ENCODE measurements at regions not wholly inside any gene's neighbourhood (a gene's known extent, or its start where the extent isn't known, plus 50 kb on each side); places are given as distances from the start of the nearest gene placed in this dataset.

GRCh38 chr14:40123816-40124215 lies 691.6 kb upstream of the FBXO33 start:
- H3K36me3 Mint-ChIP-seq (ENCODE audit: insufficient read depth in 1 of 3, low read depth in 3 of 3) = peaks cover 0 to 3% (median 0%) of the 10 kb centered on the region in 3 experiments; a peak in 1 of 7 replicates
- no peaks in the 10 kb centered on the region for H4K20me1 ChIP-seq (ENCODE audit: control insufficient read depth, insufficient read depth, insufficient read length)
- H3K4ac ChIP-seq (ENCODE audit: low read depth, low read length) = no peak overlapping the region
- no peak overlapping the region for H3T11ph ChIP-seq (ENCODE audit: low read length)
- H3K9ac ChIP-seq (ENCODE audit: extremely low read depth, insufficient read length, low read length) = no peak overlapping the region
- no peaks in the 10 kb centered on the region for H3K27me3 ChIP-seq (ENCODE audit: insufficient read depth, low read length)
- no peak overlapping the region for H2AFZ ChIP-seq (ENCODE audit: low read length)
- no peak overlapping the region for H4K91ac ChIP-seq (ENCODE audit: insufficient read length, low read depth, low read length)
- no peak overlapping the region for H3K56ac ChIP-seq (ENCODE audit: insufficient read length, low read depth, low read length)
- no peak overlapping the region for H2BK120ac ChIP-seq (ENCODE audit: low read depth, low read length, poor library complexity, severe bottlenecking)
- no peak overlapping the region for H3K23ac ChIP-seq (ENCODE audit: insufficient read length, low read depth, low read length)
- H3K79me1 ChIP-seq (ENCODE audit: insufficient read depth, low read depth, low read length, poor library complexity, severe bottlenecking) = no peaks in the 10 kb centered on the region
- H3K4me3 Mint-ChIP-seq = no peak overlapping the region
- WGBS (ENCODE audit: extremely low coverage, insufficient read length, low lambda C conversion rate) = no CpG with 5 or more reads among the region's 2 CpGs
- H3K79me2 ChIP-seq (ENCODE audit: insufficient read depth, low read length) = no peaks in the 10 kb centered on the region
- H2AK5ac ChIP-seq (ENCODE audit: insufficient read length, low read length) = no peak overlapping the region
- H3K27me3 Mint-ChIP-seq (ENCODE audit: low read depth) = no peaks in the 10 kb centered on the region
- H3K18ac ChIP-seq (ENCODE audit: insufficient read length, low read depth, low read length) = no peak overlapping the region
- no peak overlapping the region for H2BK12ac ChIP-seq (ENCODE audit: insufficient read length, low read depth, low read length)
- no peak for DNase-seq
- H3K4me2 ChIP-seq (ENCODE audit: insufficient read depth, insufficient read length, low read length) = no peak overlapping the region
- no peak overlapping the region for H3K27ac Mint-ChIP-seq
- H3K9me3 ChIP-seq (ENCODE audit: control insufficient read depth, low read depth, low read length) = no peaks in the 10 kb centered on the region
- no peaks in the 10 kb centered on the region for H3K4me1 ChIP-seq (ENCODE audit: insufficient read depth, low read length)
- H4K5ac ChIP-seq (ENCODE audit: insufficient read length, low read depth, low read length) = no peak overlapping the region
- H2BK15ac ChIP-seq (ENCODE audit: low read depth, low read length) = no peak overlapping the region
- no peak overlapping the region for H2BK20ac ChIP-seq (ENCODE audit: low read depth, low read length, poor library complexity, severe bottlenecking)
- no peaks in the 10 kb centered on the region; a peak in 1 of 4 replicates for H3K4me1 Mint-ChIP-seq
- peaks cover 4 to 6% of the 10 kb centered on the region in 2 experiments; a peak in 3 of 5 replicates for H3K9me3 Mint-ChIP-seq
- no peak for TF ChIP-seq CTCF (conservative IDR thresholded peaks at IDR 0.05)
- H3K23me2 ChIP-seq (ENCODE audit: insufficient read length, low read depth, low read length, poor library complexity, severe bottlenecking) = peaks cover 3% of the 10 kb centered on the region
- no peak overlapping the region for H2BK5ac ChIP-seq (ENCODE audit: insufficient read length, low read length)
- H3K27ac ChIP-seq (ENCODE audit: insufficient read length, low read depth, low read length) = no peak overlapping the region
- H3K14ac ChIP-seq (ENCODE audit: insufficient read depth, low read length) = no peak overlapping the region
- H4K8ac ChIP-seq (replicated peaks; ENCODE audit: insufficient read length, low read depth, low read length) = no peak overlapping the region
